ENCODE measurements at regions not wholly inside any gene's neighbourhood (a gene's known extent, or its start where the extent isn't known, plus 50 kb on each side); places are given as distances from the start of the nearest gene placed in this dataset.

GRCh38 chr2:217618744-217619143 is 384.1 kb downstream of the TNS1 start:
- TF ChIP-seq MAX (IDR thresholded peaks at IDR 0.05; ENCODE audit: low read depth, low read length) (no peak), CTCF (IDR thresholded peaks at IDR 0.05; ENCODE audit: low read depth, low read length) (no peak), POLR2A (IDR thresholded peaks at IDR 0.05; ENCODE audit: extremely low read depth, insufficient read length) (no peak)

All from NB4 (cell line).